HG03103 (cell line): ENCODE measurements at regions not wholly inside any gene's neighbourhood (a gene's known extent, or its start where the extent isn't known, plus 50 kb on each side); places are given as distances from the start of the nearest gene placed in this dataset.

ENCODE experiments used
- ATAC-seq: cut with Tn5 transposase; IDR thresholded peaks from one replicate; pipeline ENCODE4 v1.9.1; 2021; ENCODE audit warnings: low read depth; ENCODE audit not compliant: unreplicated experiment

- ATAC-seq, result no peak
Measured at GRCh38 chr10:2871673-2872219, 195.6 kb upstream of the PFKP start.

DNA sequence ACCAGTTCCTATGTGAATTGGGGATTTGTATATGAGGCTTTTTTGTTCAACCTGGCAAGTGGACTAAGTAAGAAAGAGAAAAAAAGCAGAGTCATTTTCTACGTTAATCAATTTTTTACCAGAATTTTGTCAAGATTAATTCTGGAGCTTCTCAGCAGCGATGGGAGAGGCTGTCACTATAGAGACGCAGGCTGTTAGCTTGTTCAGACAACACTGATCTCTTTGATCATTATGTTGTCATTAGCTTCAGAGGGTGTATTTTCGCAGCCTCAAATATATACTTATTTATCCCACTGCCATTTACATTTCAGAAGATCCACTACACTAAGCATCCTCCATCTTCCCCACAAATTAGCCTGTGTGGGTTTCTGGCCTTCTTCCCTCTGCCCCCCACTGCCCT, 196.7 kb upstream of the PFKP start:
- ATAC-seq, result no peak

- no peak for ATAC-seq
Measured at GRCh38 chr10:2867788-2868299, 199.5 kb upstream of the PFKP start.

DNA sequence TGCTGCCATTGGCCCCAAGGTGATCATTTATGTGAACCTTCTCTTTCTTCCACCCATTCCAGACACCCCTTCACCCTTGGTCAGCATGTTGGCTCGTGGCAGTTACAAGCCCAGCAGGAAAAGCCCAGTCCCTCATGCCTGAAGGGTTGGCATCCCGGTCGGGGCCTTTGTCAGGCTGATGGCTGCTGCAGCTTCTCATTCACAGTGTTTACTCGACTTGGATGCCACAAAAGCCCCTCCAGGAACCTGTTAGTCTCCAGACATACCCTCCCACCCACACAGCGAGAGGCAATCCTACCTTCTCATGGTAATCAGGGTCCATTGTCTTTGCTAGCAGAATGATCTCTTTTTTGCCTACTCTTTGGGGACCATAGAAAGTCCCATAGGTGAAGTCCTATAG, 200.8 kb upstream of the PFKP start:
- ATAC-seq, result no peak

- ATAC-seq, result no peak
Measured at GRCh38 chr10:2861632-2862210, 205.6 kb upstream of the PFKP start.

DNA sequence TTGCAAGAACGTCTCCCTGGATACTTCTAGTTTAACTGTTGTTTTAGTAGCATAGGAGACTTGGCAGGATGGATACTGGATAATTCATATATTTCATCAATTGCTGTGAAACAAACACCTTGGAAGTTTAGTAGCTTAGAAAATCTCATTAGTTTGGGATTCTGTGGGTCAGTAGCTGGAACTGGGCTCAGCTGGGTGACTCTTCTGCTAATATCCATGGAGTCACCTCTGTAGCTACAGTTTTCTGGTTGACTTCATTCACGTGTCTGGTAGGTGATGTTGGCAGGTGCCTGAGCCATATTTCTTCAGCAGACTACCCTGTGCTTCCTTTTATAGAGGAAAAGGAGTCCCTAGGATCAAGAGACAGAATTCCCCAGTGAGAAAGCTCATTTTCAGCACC, 208.9 kb upstream of the PFKP start:
- ATAC-seq, result no peak

GRCh38 chr10:2856598-2856997, 210.8 kb upstream of the PFKP start:
- ATAC-seq, result no peak

DNA sequence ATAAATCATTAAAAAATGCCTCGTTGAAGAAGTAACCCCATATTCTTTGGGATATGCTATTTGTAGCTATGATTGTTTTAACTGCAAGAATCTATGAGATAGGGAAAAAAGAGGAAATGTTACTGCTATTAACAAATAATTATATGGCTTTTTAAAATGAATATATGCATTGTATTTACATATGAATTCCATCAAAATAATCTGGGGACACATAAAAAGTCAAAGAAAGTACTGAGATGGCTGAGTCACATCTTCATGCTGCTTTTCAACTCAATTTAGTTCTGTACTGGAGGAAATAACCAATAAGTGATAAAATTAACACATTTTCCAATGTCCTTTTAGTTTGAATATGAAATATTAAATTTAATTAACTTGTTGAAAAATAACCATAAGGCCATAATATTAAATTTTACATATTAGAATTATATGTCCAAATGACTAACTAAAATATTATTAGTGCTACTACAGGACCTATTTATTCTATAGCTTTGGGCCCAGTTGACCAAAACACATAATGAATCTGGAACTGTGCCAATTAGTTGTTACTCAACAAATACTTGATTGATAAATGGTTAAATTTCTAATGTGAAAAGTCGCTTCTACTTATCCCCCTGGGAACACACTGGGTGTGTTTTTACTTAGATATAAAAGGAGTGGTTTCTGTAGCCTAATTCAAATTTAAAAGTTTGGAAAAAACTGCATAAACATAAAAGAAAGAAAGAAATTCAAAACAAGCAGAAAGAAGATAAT, 214.6 kb upstream of the PFKP start:
- no peak for ATAC-seq

- ATAC-seq, result no peak
Measured at GRCh38 chr10:2851566-2851965, 215.8 kb upstream of the PFKP start.

DNA sequence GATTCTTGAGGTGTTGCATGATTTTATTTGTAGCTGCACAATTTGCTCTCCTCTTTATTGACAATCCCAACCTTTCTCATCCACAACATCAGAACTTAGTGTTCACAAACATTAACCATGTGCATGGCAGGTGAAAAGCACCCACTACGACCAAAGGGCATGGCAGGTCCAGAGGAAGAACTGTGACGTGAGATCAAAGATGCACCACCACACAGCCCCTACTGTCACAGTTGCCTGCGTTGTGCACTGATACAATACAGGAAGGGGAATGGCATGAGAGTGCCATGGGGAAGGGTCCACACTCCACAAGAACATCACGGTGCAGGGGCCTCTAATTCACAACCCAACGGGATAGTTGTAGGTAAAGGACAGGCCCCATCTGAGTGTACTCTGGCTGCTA, 217.1 kb upstream of the PFKP start:
- ATAC-seq, result no peak

DNA sequence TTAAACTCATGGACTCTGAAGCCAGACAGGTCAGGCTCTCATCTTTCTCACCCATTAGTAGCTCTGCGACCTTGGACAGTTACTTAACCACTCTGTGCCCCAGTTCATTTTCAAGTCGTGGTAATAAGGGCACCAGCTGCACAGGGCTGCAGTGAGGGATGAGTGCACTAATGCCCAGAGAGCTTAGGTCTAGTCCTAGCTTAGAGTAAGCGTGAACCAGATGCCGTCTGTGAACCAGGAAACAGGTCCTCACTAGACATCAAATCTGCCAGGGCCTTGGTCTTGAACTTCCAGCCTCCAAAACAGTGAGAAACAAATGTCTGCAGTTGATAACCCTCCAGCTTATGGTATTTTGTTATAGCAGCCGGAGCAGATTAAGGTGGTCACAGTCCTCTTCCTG, 222.4 kb upstream of the PFKP start:
- no peak for ATAC-seq

- ATAC-seq, result no peak
Measured at GRCh38 chr10:2839081-2839725, 228.1 kb upstream of the PFKP start.

- no peak for ATAC-seq
Measured at GRCh38 chr10:2837674-2838073, 229.7 kb upstream of the PFKP start.

DNA sequence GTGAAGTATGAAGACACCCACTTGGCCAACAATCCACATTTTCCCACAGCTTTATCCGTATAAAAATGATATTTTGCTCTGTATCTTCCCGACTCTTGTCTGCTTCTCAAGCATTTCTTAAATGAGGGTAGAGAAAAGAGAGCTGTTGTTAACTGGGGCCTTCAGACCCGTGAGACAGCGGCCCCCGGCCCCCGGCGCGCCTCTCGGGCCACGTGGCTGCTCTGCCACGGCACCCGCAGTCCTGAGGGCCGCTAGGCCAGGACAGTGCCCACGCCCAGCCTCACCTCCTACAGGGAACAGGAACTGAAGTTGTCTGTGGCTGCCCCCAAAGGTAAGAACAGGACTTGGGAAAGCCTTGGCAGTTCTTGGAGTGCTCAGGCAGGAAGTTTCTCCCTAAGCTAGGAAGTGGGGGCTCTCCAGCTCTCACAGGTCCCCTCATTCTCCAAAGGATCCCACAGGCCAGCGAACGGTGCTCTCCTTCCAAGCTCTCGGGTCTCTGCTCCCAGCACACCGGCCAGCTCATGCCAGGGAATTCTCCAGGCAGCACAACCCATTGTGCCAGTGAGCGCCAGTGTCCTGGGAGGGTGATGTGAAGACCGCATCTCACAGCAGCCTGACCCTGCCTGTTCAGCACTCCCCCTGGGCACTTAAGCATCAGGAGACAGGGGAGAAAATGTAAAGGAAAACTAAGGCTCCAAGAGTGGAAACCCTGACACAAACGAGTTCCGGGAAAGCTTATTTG, 230.3 kb upstream of the PFKP start:
- ATAC-seq, result no peak

GRCh38 chr10:2834214-2834613, 233.1 kb upstream of the PFKP start:
- ATAC-seq, result no peak

DNA sequence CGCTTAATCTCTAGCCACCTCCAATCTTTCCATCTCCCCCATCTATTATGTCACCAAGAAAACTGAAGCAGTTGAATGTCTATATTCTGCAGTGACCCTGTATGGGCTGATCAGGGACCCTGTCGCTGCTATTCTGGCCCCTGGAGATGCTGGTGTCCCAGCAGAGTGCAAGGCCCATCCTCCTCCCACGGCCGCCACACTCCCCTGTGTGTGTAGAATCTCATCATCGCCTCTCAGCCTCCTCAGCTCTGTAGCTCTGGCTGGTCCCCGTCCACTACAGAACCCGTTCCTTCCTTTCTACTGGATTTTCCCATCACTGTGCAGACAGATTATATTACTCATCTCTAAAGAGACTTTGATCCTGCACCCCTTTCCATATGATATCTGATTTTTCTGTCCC, 235.8 kb upstream of the PFKP start:
- ATAC-seq, result no peak

- ATAC-seq, result no peak
Measured at GRCh38 chr10:2828741-2829140, 238.6 kb upstream of the PFKP start.

GRCh38 chr10:2826675-2827074, 240.7 kb upstream of the PFKP start:
- ATAC-seq, result no peak

DNA sequence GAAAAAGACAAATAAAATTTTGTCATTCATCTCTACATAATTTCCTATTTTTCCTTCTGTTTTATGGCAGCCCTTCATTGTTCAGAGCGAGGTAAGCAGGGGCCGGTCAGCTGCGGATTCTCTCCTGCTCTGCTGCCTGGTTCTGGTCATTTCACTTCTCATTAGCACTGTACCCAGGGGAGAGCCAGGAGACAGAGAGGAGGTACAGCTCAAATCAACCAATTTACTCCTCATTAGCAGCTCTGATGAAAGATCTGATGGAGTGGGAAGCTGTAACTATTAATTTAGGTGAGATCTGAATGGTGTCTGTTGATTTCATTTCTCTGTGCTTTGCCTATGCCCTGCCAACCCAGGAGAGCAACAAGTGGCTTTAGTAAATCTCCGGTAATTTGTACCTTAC, 241.5 kb upstream of the PFKP start:
- no peak for ATAC-seq

DNA sequence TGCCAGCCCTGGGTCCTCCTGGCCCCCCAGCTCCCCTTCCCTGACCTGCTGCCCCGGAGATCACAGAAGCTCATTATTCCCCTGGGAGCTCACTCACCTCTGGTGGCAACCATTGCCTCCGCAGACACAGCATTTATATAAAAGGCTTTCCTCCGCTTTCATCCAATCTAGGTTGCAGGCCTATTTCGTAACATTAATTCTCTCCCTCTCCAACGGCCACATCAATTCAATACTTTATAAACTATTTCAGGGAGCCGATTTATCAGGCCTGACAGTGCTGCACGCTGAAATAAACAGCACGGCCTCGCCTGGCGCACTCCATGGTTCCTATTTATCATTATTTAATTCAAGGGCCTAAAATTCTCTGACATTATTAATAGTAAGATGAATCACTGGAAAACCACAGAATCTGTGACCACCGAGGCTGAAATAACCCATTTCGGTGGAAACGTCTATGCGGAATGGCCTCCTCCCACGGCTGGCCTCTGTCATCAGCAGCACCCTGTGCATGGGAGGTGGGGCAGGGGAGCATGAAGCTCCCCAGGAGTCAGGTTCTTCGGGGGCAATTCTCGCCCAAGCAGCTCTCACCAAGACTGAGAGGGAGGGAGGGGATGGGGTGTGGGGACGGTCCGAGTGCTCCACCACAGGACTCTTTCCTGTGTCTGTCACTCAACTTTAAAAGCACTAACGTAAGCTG, 249.3 kb upstream of the PFKP start:
- ATAC-seq, result no peak
